Erythroblast (primary cell): ENCODE measurements at regions not wholly inside any gene's neighbourhood (a gene's known extent, or its start where the extent isn't known, plus 50 kb on each side); places are given as distances from the start of the nearest gene placed in this dataset.
"Not testable (repeated sequence)": the region's sequence is repeated elsewhere in the genome, so short reads cannot be mapped to it uniquely, and the experiment has no call there.

ENCODE experiments used
- GATA1 ChIP-seq: IDR thresholded peaks from 2 replicates; pipeline ENCODE4 v1.6.1; 2011; ENCODE audit warnings: low read depth, mild to moderate bottlenecking, control low read depth, low read length, moderate library complexity
- POLR2A ChIP-seq: IDR thresholded peaks from 2 replicates; pipeline ENCODE4 v1.6.1; 2011; ENCODE audit warnings: mild to moderate bottlenecking, low read length

- TF ChIP-seq POLR2A, GATA1: not testable (repeated sequence)
These were observed 71.0 kb downstream of the SPRING1 start for GRCh38 chr12:116666829-116667228.
